H7 (cell line): ENCODE measurements at regions not wholly inside any gene's neighbourhood (a gene's known extent, or its start where the extent isn't known, plus 50 kb on each side); places are given as distances from the start of the nearest gene placed in this dataset.
A peak's percentile ranks its signal among the peaks of the same experiment; 100 is the strongest.

ENCODE experiments used
- DNase-seq: peaks from one replicate; pipeline ENCODE4 v3.0.0; 2012
- H3K27me3 ChIP-seq: 2 replicates; pipeline ENCODE4 v1.6.0; 2011; ENCODE audit warnings: mild to moderate bottlenecking, low read length; ENCODE audit not compliant: control insufficient read depth, insufficient read depth
- H3K36me3 ChIP-seq: replicated peaks from 2 replicates; pipeline ENCODE4 v1.5.1; 2011; ENCODE audit warnings: low read length; ENCODE audit not compliant: control insufficient read depth, insufficient read depth
- H3K4me3 ChIP-seq: 2 replicates; pipeline ENCODE4 v1.5.1; 2011; ENCODE audit warnings: low read depth, mild to moderate bottlenecking, control low read depth, low read length, moderate library complexity; ENCODE audit not compliant: insufficient read depth

GRCh38 chr4:151882072-151882803 lies 121.4 kb upstream of the GATB start:
- Histone ChIP-seq H3K4me3 (no peak overlapping the region), H3K36me3 (no peaks in the 10 kb centered on the region), H3K27me3 (no peaks in the 10 kb centered on the region; the same call in 1 of the 2 replicates)
- no peak for DNase-seq

GRCh38 chr4:151879705-151880445 lies 119.1 kb upstream of the GATB start:
- H3K36me3 ChIP-seq = no peaks in the 10 kb centered on the region
- H3K27me3 ChIP-seq = no peaks in the 10 kb centered on the region; the same call in 1 of the 2 replicates
- no peak overlapping the region for H3K4me3 ChIP-seq
- DNase-seq = peak; percentile 41

GRCh38 chr4:151876381-151876988 lies 115.7 kb upstream of the GATB start:
- Histone ChIP-seq H3K36me3 (no peaks in the 10 kb centered on the region), H3K27me3 (no peaks in the 10 kb centered on the region; the same call in 1 of the 2 replicates), H3K4me3 (no peak overlapping the region)
- no peak for DNase-seq

DNA sequence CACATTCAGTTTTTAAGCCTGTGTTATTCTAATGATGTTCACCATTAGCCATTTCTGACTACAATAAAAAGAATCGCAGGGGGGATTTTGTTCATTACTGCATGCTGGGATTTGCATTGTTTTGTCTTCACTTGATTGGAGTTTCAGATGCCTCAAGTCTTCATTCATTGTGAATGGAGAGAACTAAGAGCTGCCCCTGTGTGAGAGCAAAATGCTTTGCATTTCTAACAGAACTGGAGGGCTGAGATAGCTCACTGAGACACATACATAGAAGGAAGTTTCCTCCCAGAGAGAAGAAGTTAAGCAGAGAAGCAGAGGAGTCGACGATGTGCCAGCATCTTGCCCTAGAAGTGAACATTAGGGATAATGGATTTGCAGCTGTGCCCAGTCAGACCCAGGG lies 113.5 kb upstream of the GATB start:
- H3K36me3 ChIP-seq = no peaks in the 10 kb centered on the region
- H3K4me3 ChIP-seq = no peak overlapping the region
- H3K27me3 ChIP-seq = no peaks in the 10 kb centered on the region; the same call in 1 of the 2 replicates
- DNase-seq = peak; percentile 43

DNA sequence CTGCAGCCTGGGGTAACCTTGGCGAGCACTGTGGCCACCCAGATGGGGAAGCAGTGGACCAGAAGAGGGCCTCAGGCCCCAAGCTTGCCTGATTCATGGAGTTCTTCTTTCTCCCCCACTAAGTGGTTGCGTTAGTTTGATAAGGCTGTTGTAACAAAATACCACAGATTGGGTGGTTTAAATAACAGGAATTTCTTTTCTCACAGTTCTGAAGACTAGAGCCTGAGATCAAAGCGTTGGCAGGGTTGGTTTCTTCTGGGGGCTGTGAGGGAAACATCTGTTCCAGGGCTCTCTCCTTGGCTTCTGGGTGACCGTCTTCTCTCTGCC lies 105.7 kb upstream of the GATB start:
- Histone ChIP-seq H3K4me3 (no peak overlapping the region), H3K36me3 (no peaks in the 10 kb centered on the region), H3K27me3 (no peaks in the 10 kb centered on the region)
- no peak for DNase-seq

DNA sequence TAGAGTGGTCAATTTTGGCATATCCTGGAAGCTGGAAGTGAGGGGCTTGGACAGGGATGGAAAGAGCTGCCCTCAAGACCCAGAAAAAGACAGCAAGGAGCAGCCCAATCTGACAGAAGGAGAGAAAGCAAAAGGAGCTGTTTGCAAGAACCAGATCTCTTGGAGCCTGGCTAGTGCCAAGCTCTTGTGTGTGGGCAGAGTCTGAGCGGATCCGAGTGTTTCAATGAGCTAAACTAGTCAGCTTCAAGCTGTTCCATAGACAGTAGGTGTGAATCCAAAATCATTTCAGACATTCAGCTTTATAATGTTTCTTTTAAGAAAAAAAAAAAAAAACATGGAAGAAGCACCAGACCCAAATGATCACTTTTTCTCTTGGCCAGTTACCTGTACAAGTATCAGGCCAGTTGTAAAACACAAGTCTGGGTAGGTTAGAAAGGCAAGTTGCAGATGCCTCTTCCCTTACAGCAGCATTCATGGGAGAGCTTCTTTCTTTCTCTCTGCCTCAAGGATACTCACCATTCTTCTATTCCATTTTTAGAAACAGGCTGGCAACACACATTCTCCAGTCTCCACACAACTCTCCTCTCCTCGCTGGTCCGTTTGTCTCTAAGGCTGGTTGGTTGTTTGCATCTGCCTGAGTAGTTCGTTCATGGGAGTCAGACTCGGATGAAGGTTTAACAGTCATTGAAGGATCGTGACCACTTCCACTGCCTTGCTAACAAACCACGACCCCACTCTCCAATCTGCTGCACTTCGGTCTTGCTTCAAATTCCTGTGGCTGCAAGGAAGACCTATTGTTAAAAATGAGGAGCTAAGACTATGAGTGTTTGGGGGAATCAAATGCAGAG lies 105.2 kb upstream of the GATB start:
- no peak for DNase-seq
- H3K36me3 ChIP-seq = no peaks in the 10 kb centered on the region
- no peaks in the 10 kb centered on the region for H3K27me3 ChIP-seq
- no peak overlapping the region for H3K4me3 ChIP-seq

DNA sequence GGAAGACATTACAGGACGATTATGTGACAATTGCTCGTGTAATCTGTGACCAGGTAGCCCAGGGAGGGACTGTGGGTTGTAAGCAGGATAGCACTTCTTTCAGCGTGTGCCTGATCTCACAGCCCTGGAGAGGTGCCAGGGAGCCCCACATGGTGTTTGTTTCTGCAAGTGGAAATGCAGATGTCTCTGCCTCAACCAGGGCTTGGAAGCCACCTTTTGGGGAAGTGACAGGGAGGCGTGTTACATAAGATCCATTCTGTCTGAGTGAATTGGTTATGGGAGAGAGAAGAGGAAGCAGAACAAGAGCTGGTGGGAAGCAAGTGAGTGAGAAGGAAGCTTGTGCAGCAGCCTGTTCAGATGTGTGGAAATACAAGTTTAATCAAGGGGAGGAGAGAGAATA lies 104.5 kb upstream of the GATB start:
- no peak for DNase-seq
- H3K4me3 ChIP-seq = no peak overlapping the region
- H3K27me3 ChIP-seq = no peaks in the 10 kb centered on the region
- no peaks in the 10 kb centered on the region for H3K36me3 ChIP-seq

GRCh38 chr4:151864068-151864467 lies 103.3 kb upstream of the GATB start:
- Histone ChIP-seq H3K36me3 (no peaks in the 10 kb centered on the region), H3K27me3 (no peaks in the 10 kb centered on the region), H3K4me3 (no peak overlapping the region)
- no peak for DNase-seq

DNA sequence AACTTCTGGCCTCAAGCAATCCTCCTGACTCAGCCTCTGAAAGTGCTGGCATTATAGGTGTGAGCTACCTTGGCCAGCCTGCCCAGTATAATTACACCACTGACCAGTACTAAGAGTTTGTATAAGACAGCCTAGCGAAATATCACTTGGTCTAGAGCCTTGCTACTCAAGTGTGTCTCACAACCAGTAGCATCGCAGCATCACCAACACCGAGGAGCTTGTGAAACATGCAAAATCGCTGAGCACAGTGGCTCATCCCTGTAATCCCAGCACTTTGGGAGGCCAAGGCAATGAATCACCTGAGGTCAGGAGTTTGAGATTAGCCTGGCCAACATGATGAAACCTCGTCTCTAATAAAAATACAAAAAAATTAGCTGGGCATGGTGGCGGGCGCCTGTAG lies 102.0 kb upstream of the GATB start:
- Histone ChIP-seq H3K4me3 (no peak overlapping the region), H3K36me3 (no peaks in the 10 kb centered on the region), H3K27me3 (no peaks in the 10 kb centered on the region)
- DNase-seq = no peak

GRCh38 chr4:151860561-151861093 lies 99.8 kb upstream of the GATB start:
- H3K36me3 ChIP-seq = no peaks in the 10 kb centered on the region
- H3K4me3 ChIP-seq = no peak overlapping the region
- no peak for DNase-seq
- no peaks in the 10 kb centered on the region for H3K27me3 ChIP-seq

GRCh38 chr4:151859641-151860040 lies 98.8 kb upstream of the GATB start:
- DNase-seq = no peak
- no peak overlapping the region for H3K4me3 ChIP-seq
- no peaks in the 10 kb centered on the region for H3K27me3 ChIP-seq
- H3K36me3 ChIP-seq = no peaks in the 10 kb centered on the region

GRCh38 chr4:151858356-151858755 lies 97.5 kb upstream of the GATB start:
- Histone ChIP-seq H3K4me3 (no peak overlapping the region), H3K27me3 (no peaks in the 10 kb centered on the region), H3K36me3 (no peaks in the 10 kb centered on the region)
- no peak for DNase-seq

DNA sequence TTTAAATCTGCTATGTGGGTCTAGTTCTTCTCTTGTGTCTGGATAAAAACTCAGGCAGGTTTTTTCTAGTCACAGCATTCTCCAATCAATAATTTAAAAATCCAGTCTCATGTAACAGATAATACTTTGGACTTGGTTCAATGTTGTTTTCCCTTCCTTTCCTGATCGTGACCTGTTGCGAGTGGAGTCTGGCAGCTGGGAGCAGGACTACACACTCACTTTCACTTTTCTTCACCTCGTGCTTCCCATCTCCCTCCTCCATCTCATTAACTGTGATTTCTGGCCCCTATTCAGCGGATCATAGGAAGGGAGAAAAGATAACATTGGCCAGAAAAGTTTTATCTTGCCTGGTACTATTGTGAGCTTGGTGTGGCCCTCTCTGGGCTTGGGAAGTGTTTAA lies 96.6 kb upstream of the GATB start:
- Histone ChIP-seq H3K4me3 (no peak overlapping the region), H3K27me3 (no peaks in the 10 kb centered on the region), H3K36me3 (no peaks in the 10 kb centered on the region)
- DNase-seq = no peak

DNA sequence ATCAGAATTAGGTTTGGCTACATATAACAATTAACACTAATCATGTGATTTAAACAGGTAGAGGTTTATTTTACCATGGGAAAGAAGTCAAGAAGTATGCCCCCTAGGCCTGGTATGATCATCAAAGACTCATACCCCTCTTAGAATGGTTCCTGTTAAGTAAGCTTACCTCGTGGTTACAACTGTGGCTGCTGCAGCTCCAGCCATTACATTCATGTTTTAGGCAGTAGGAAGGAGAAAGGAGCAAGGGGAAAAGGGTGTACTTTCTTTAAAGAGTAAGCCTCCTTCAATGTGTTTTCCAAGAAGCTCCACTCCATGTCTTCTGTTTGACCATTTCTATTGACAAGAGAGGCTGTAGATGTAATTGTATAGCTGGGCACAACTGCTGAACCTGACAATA lies 94.9 kb upstream of the GATB start:
- DNase-seq = no peak

More for the DNA sequence above, 94.9 kb upstream of the GATB start:
- Histone ChIP-seq H3K27me3 (no peaks in the 10 kb centered on the region), H3K4me3 (no peak overlapping the region), H3K36me3 (no peaks in the 10 kb centered on the region)
